HG03039 (cell line): ENCODE measurements at regions not wholly inside any gene's neighbourhood (a gene's known extent, or its start where the extent isn't known, plus 50 kb on each side); places are given as distances from the start of the nearest gene placed in this dataset.
"Not testable (repeated sequence)": the region's sequence is repeated elsewhere in the genome, so short reads cannot be mapped to it uniquely, and the experiment has no call there.

Experiments used
- ATAC-seq: cut with Tn5 transposase; IDR thresholded peaks from one replicate; pipeline ENCODE4 v1.9.1; 2021; ENCODE audit warnings: mild to moderate bottlenecking, moderate library complexity; ENCODE audit not compliant: unreplicated experiment

GRCh38 chr14:43135877-43136411 is 1371.1 kb downstream of the FSCB start:
- ATAC-seq = no peak

- no peak for ATAC-seq
Measured at GRCh38 chr14:43132441-43132840, 1374.6 kb downstream of the FSCB start.

- ATAC-seq = not testable (repeated sequence)
Measured at GRCh38 chr14:43128429-43128828, 1378.7 kb downstream of the FSCB start.

GRCh38 chr14:43127874-43128273 is 1379.2 kb downstream of the FSCB start:
- ATAC-seq = not testable (repeated sequence)

- no peak for ATAC-seq
Measured at GRCh38 chr14:43123544-43123943, 1383.5 kb downstream of the FSCB start.

- ATAC-seq = no peak
Measured at GRCh38 chr14:43119672-43120071, 1387.4 kb downstream of the FSCB start.

GRCh38 chr14:43116341-43116740 is 1390.7 kb downstream of the FSCB start:
- ATAC-seq = no peak

- ATAC-seq = no peak
Measured at GRCh38 chr14:43105305-43105704, 1401.8 kb downstream of the FSCB start.

- ATAC-seq = no peak
Measured at GRCh38 chr14:43090380-43090779, 1416.7 kb downstream of the FSCB start.

GRCh38 chr14:43087666-43088065 is 1419.4 kb downstream of the FSCB start:
- ATAC-seq = no peak

GRCh38 chr14:43085819-43086218 is 1421.3 kb downstream of the FSCB start:
- ATAC-seq = no peak

GRCh38 chr14:43067372-43067771 is 1439.7 kb downstream of the FSCB start:
- not testable (repeated sequence) for ATAC-seq

GRCh38 chr14:43056106-43056505 is 1449.4 kb downstream of the LRFN5 start:
- no peak for ATAC-seq

- ATAC-seq = no peak
Measured at GRCh38 chr14:43052897-43053296, 1446.2 kb downstream of the LRFN5 start.

- no peak for ATAC-seq
Measured at GRCh38 chr14:43043850-43044249, 1437.2 kb downstream of the LRFN5 start.

- ATAC-seq = no peak
Measured at GRCh38 chr14:43042408-43042807, 1435.7 kb downstream of the LRFN5 start.

- no peak for ATAC-seq
Measured at GRCh38 chr14:43041976-43042375, 1435.3 kb downstream of the LRFN5 start.

GRCh38 chr14:43041207-43041606 is 1434.5 kb downstream of the LRFN5 start:
- ATAC-seq = no peak

- no peak for ATAC-seq
Measured at GRCh38 chr14:43039881-43040280, 1433.2 kb downstream of the LRFN5 start.

GRCh38 chr14:43031598-43031997 is 1424.9 kb downstream of the LRFN5 start:
- ATAC-seq = no peak

- no peak for ATAC-seq
Measured at GRCh38 chr14:43022094-43022800, 1415.6 kb downstream of the LRFN5 start.

- no peak for ATAC-seq
Measured at GRCh38 chr14:43019826-43020225, 1413.2 kb downstream of the LRFN5 start.

GRCh38 chr14:43014338-43014737 is 1407.7 kb downstream of the LRFN5 start:
- ATAC-seq = no peak
